ENCODE measurements at regions not wholly inside any gene's neighbourhood (a gene's known extent, or its start where the extent isn't known, plus 50 kb on each side); places are given as distances from the start of the nearest gene placed in this dataset.

GRCh38 chr5:108649106-108649505 is 98.6 kb upstream of the FER start:
- no peak for DNase-seq

- peak; percentile 30 to 42 for DNase-seq
Observed at GRCh38 chr5:108642170-108642906, 105.4 kb upstream of the FER start.

GRCh38 chr5:108641596-108641995 is 106.1 kb upstream of the FER start:
- no peak for DNase-seq

- no peak for DNase-seq
Observed at GRCh38 chr5:108639366-108639765, 108.3 kb upstream of the FER start.

GRCh38 chr5:108638021-108638420 is 109.7 kb upstream of the FER start:
- DNase-seq = no peak

GRCh38 chr5:108637134-108637533 is 110.6 kb upstream of the FER start:
- DNase-seq = no peak

GRCh38 chr5:108636135-108636853 is 111.4 kb upstream of the FER start:
- DNase-seq = no peak

GRCh38 chr5:108634617-108635288 is 112.9 kb upstream of the FER start:
- DNase-seq = no peak

- DNase-seq = no peak
Observed at GRCh38 chr5:108634010-108634616, 113.6 kb upstream of the FER start.

GRCh38 chr5:108629779-108630528 is 117.7 kb upstream of the FER start:
- no peak for DNase-seq

- DNase-seq = no peak
Observed at GRCh38 chr5:108625654-108626053, 122.0 kb upstream of the FER start.

- DNase-seq = no peak
Observed at GRCh38 chr5:108623826-108624225, 123.9 kb upstream of the FER start.

- DNase-seq = no peak
Observed at GRCh38 chr5:108620516-108620915, 127.2 kb upstream of the FER start.

GRCh38 chr5:108619815-108620214 is 127.9 kb upstream of the FER start:
- DNase-seq = no peak

GRCh38 chr5:108617467-108618435 is 129.9 kb upstream of the FER start:
- no peak for DNase-seq

- DNase-seq = no peak
Observed at GRCh38 chr5:108615216-108615615, 132.5 kb upstream of the FER start.

- DNase-seq = no peak
Observed at GRCh38 chr5:108607421-108607820, 140.3 kb upstream of the FER start.

- no peak for DNase-seq
Observed at GRCh38 chr5:108606185-108606584, 141.5 kb upstream of the FER start.

- DNase-seq = no peak
Observed at GRCh38 chr5:108602830-108603229, 144.9 kb upstream of the FER start.

- DNase-seq = no peak
Observed at GRCh38 chr5:108590799-108591198, 156.9 kb upstream of the FER start.

GRCh38 chr5:108588323-108588722 is 159.4 kb upstream of the FER start:
- DNase-seq = no peak

- no peak for DNase-seq
Observed at GRCh38 chr5:108587821-108588220, 159.9 kb upstream of the FER start.
